Neural cell (in vitro differentiated cells): ENCODE measurements at regions not wholly inside any gene's neighbourhood (a gene's known extent, or its start where the extent isn't known, plus 50 kb on each side); places are given as distances from the start of the nearest gene placed in this dataset.

ENCODE experiments used
- H2AFZ ChIP-seq: fragments of 200-600, 300-800 bp; sonication (generic), shearing (Covaris generic); 2 replicates; pipeline ENCODE4 v1.6.0; 2014; ENCODE audit warnings: low read depth, mild to moderate bottlenecking, antibody characterized with exemption, low read length, moderate library complexity
- H3F3A ChIP-seq: fragments of 200-600 bp; shearing (Covaris generic); 2 replicates; pipeline ENCODE4 v1.6.1; 2016; ENCODE audit warnings: mild to moderate bottlenecking, moderate library complexity, mixed read lengths, antibody characterized with exemption, low read length; ENCODE audit not compliant: insufficient read depth, poor library complexity, severe bottlenecking
- H3K27ac ChIP-seq: fragments of 200-600, 300-800 bp; sonication (generic), shearing (Covaris generic); 2 replicates; pipeline ENCODE4 v1.5.1; 2014; ENCODE audit warnings: mild to moderate bottlenecking, low read length, moderate library complexity
- H3K27me3 ChIP-seq: fragments of 300-800, 200-600 bp; sonication (generic), shearing (Covaris generic); 2 replicates; pipeline ENCODE4 v1.6.0; 2014; ENCODE audit warnings: mild to moderate bottlenecking, low read depth, low read length, moderate library complexity; ENCODE audit not compliant: insufficient read depth
- H3K36me3 ChIP-seq: fragments of 300-800, 200-600 bp; sonication (generic), shearing (Covaris generic); 2 replicates; pipeline ENCODE4 v1.5.1; 2014; ENCODE audit warnings: mild to moderate bottlenecking, antibody characterized with exemption, low read length, moderate library complexity; ENCODE audit not compliant: insufficient read depth
- H3K4me2 ChIP-seq: fragments of 300-800, 200-600 bp; sonication (generic), shearing (Covaris generic); 2 replicates; pipeline ENCODE4 v1.6.0; 2014; ENCODE audit warnings: mild to moderate bottlenecking, low read length
- H3K4me3 ChIP-seq: fragments of 300-800, 200-600 bp; sonication (generic), shearing (Covaris generic); 2 replicates; pipeline ENCODE4 v1.5.1; 2014; ENCODE audit warnings: mild to moderate bottlenecking, low read length, moderate library complexity
- H3K79me2 ChIP-seq: fragments of 200-600 bp; shearing (Covaris generic); replicated peaks from 2 replicates; pipeline ENCODE4 v1.6.0; 2014; ENCODE audit warnings: mild to moderate bottlenecking, low read length, moderate library complexity; ENCODE audit not compliant: insufficient read depth
- H3K9ac ChIP-seq: fragments of 300-800, 200-600 bp; sonication (generic), shearing (Covaris generic); 2 replicates; pipeline ENCODE4 v1.6.1; 2016; ENCODE audit warnings: mild to moderate bottlenecking, low read length, mixed read lengths
- H3K9me2 ChIP-seq: fragments of 200-600 bp; shearing (Covaris generic); 2 replicates; pipeline ENCODE4 v1.6.1; 2016; ENCODE audit warnings: mild to moderate bottlenecking, low read length, mixed read lengths; ENCODE audit not compliant: insufficient read depth
- H3K9me3 ChIP-seq: fragments of 200-600, 300-800 bp; sonication (generic), shearing (Covaris generic); 2 replicates; pipeline ENCODE4 v1.6.1; 2016; ENCODE audit warnings: mild to moderate bottlenecking, mixed run types, low read length, moderate library complexity, mixed read lengths
- H4K20me1 ChIP-seq: fragments of 200-600 bp; shearing (Covaris generic); 2 replicates; pipeline ENCODE4 v1.6.1; 2016; ENCODE audit warnings: mild to moderate bottlenecking, mixed run types; ENCODE audit not compliant: insufficient read depth
- CTCF ChIP-seq: fragments of 450-650 bp; IDR thresholded peaks from 2 replicates; pipeline ENCODE4 v1.5.1; 2014; ENCODE audit warnings: antibody characterized with exemption, mild to moderate bottlenecking, moderate library complexity; ENCODE audit not compliant: poor library complexity, severe bottlenecking
- EP300 ChIP-seq: fragments of 450-650 bp; conservative IDR thresholded peaks from 2 replicates; pipeline ENCODE4 v1.6.1; 2014; ENCODE audit warnings: antibody characterized with exemption, mild to moderate bottlenecking, moderate library complexity; ENCODE audit not compliant: poor library complexity, severe bottlenecking
- EZH2 ChIP-seq: fragments of 200-600, 300-800 bp; shearing (Covaris generic), sonication (generic); IDR thresholded peaks from 2 replicates; pipeline ENCODE4 v1.6.1; 2014; ENCODE audit warnings: antibody characterized with exemption, low read length, borderline replicate concordance, mild to moderate bottlenecking; ENCODE audit not compliant: insufficient read depth, poor library complexity, severe bottlenecking
- MXI1 ChIP-seq: fragments of 450-650 bp; conservative IDR thresholded peaks from 2 replicates; pipeline ENCODE4 v1.6.1; 2014; ENCODE audit warnings: antibody characterized with exemption, mild to moderate bottlenecking; ENCODE audit not compliant: poor library complexity, severe bottlenecking
- POLR2AphosphoS5 ChIP-seq: IDR thresholded peaks from 2 replicates; pipeline ENCODE4 v1.6.1; 2012
- RAD21 ChIP-seq: fragments of 450-650 bp; conservative IDR thresholded peaks from 2 replicates; pipeline ENCODE4 v1.6.1; 2014; ENCODE audit warnings: antibody characterized with exemption, mild to moderate bottlenecking, moderate library complexity
- REST ChIP-seq: IDR thresholded peaks from 2 replicates; pipeline ENCODE4 v1.6.1; 2012; ENCODE audit warnings: borderline replicate concordance
- SMC3 ChIP-seq: fragments of 450-650 bp; conservative IDR thresholded peaks from 2 replicates; pipeline ENCODE4 v1.6.1; 2014; ENCODE audit warnings: antibody characterized with exemption, mild to moderate bottlenecking, moderate library complexity; ENCODE audit not compliant: poor library complexity
- TAF1 ChIP-seq: IDR thresholded peaks from 2 replicates; pipeline ENCODE4 v1.6.1; 2012; ENCODE audit warnings: low read depth

- H2AFZ ChIP-seq, result no peak overlapping the region
Observed at GRCh38 chr19:32208060-32208459, 137.3 kb upstream of the ZNF507 start.

GRCh38 chr19:32219392-32219791 is 126.0 kb upstream of the ZNF507 start:
- TF ChIP-seq TAF1 (no peak), POLR2AphosphoS5 (no peak), RAD21 (no peak), EP300 (no peak), REST (no peak), SMC3 (no peak)
- no peaks in the 10 kb centered on the region for H4K20me1 ChIP-seq
- H3K4me2 ChIP-seq, result no peak overlapping the region
- no peak overlapping the region for H3K4me3 ChIP-seq
- H3K36me3 ChIP-seq, result no peaks in the 10 kb centered on the region
- H3K9ac ChIP-seq, result no peak overlapping the region
- H3K27me3 ChIP-seq, result no peaks in the 10 kb centered on the region
- H3F3A ChIP-seq, result no peaks in the 10 kb centered on the region
- H2AFZ ChIP-seq, result no peak overlapping the region
- H3K9me3 ChIP-seq, result no peaks in the 10 kb centered on the region
- no peak overlapping the region for H3K27ac ChIP-seq
- H3K79me2 ChIP-seq, result no peaks in the 10 kb centered on the region
- H3K9me2 ChIP-seq, result no peaks in the 10 kb centered on the region

More at GRCh38 chr19:32208060-32208459, 137.3 kb upstream of the ZNF507 start:
- no peak overlapping the region for H3K27ac ChIP-seq
- no peak overlapping the region for H3K4me3 ChIP-seq
- no peaks in the 10 kb centered on the region for H3F3A ChIP-seq
- H3K9me2 ChIP-seq, result no peaks in the 10 kb centered on the region
- no peak overlapping the region for H3K4me2 ChIP-seq
- no peaks in the 10 kb centered on the region for H3K27me3 ChIP-seq
- no peaks in the 10 kb centered on the region for H4K20me1 ChIP-seq
- H3K36me3 ChIP-seq, result no peaks in the 10 kb centered on the region
- no peaks in the 10 kb centered on the region for H3K79me2 ChIP-seq
- H3K9ac ChIP-seq, result no peak overlapping the region
- TF ChIP-seq SMC3 (no peak), MXI1 (no peak), TAF1 (no peak), EP300 (no peak), RAD21 (no peak), EZH2 (no peak), POLR2AphosphoS5 (no peak), CTCF (no peak), REST (no peak)
- H3K9me3 ChIP-seq, result no peaks in the 10 kb centered on the region
